ENCODE measurements at regions not wholly inside any gene's neighbourhood (a gene's known extent, or its start where the extent isn't known, plus 50 kb on each side); places are given as distances from the start of the nearest gene placed in this dataset.

GRCh38 chr15:62929000-62929357, 113.6 kb upstream of the TPM1 start:
- H3K27ac ChIP-seq (ENCODE audit: low read length) = no peak overlapping the region
- H3K27me3 ChIP-seq (ENCODE audit: insufficient read depth, low read depth, low read length) = no peaks in the 10 kb centered on the region
- no peaks in the 10 kb centered on the region for H4K20me1 ChIP-seq (ENCODE audit: insufficient read depth)
- H3K9me2 ChIP-seq (ENCODE audit: insufficient read depth, low read length) = no peaks in the 10 kb centered on the region
- no peaks in the 10 kb centered on the region for H3F3A ChIP-seq (ENCODE audit: insufficient read depth, low read length, poor library complexity, severe bottlenecking)
- no peaks in the 10 kb centered on the region for H3K79me2 ChIP-seq (replicated peaks; ENCODE audit: insufficient read depth, low read length)
- no peak overlapping the region for H3K9ac ChIP-seq (ENCODE audit: low read length)
- no peaks in the 10 kb centered on the region for H3K36me3 ChIP-seq (ENCODE audit: insufficient read depth, low read length)
- H3K9me3 ChIP-seq (ENCODE audit: low read length) = no peaks in the 10 kb centered on the region
- no peak overlapping the region for H2AFZ ChIP-seq (ENCODE audit: low read depth, low read length)
- H3K4me3 ChIP-seq (ENCODE audit: low read length) = no peak overlapping the region
- H3K4me2 ChIP-seq (ENCODE audit: low read length) = no peak overlapping the region
- TF ChIP-seq SMC3 (conservative IDR thresholded peaks at IDR 0.05; ENCODE audit: poor library complexity) (no peak), POLR2AphosphoS5 (IDR thresholded peaks at IDR 0.05) (no peak), REST (IDR thresholded peaks at IDR 0.05; ENCODE audit: borderline replicate concordance) (no peak), EP300 (conservative IDR thresholded peaks at IDR 0.05; ENCODE audit: poor library complexity, severe bottlenecking) (no peak), CTCF (IDR thresholded peaks at IDR 0.05; ENCODE audit: poor library complexity, severe bottlenecking) (no peak), RAD21 (conservative IDR thresholded peaks at IDR 0.05) (no peak), TAF1 (IDR thresholded peaks at IDR 0.05; ENCODE audit: low read depth) (no peak), MXI1 (conservative IDR thresholded peaks at IDR 0.05; ENCODE audit: poor library complexity, severe bottlenecking) (no peak), EZH2 (IDR thresholded peaks at IDR 0.05; ENCODE audit: borderline replicate concordance, insufficient read depth, low read length, poor library complexity, severe bottlenecking) (no peak)

- Histone ChIP-seq H3K4me3 (ENCODE audit: low read length) (no peak overlapping the region), H3K36me3 (ENCODE audit: insufficient read depth, low read length) (no peaks in the 10 kb centered on the region), H3K27me3 (ENCODE audit: insufficient read depth, low read depth, low read length) (no peaks in the 10 kb centered on the region), H2AFZ (ENCODE audit: low read depth, low read length) (no peak overlapping the region), H3K9me2 (ENCODE audit: insufficient read depth, low read length) (no peaks in the 10 kb centered on the region), H3K9ac (ENCODE audit: low read length) (no peak overlapping the region), H3K27ac (ENCODE audit: low read length) (no peak overlapping the region), H3K9me3 (ENCODE audit: low read length) (no peaks in the 10 kb centered on the region), H4K20me1 (ENCODE audit: insufficient read depth) (no peaks in the 10 kb centered on the region), H3K79me2 (replicated peaks; ENCODE audit: insufficient read depth, low read length) (no peaks in the 10 kb centered on the region), H3F3A (ENCODE audit: insufficient read depth, low read length, poor library complexity, severe bottlenecking) (no peaks in the 10 kb centered on the region), H3K4me2 (ENCODE audit: low read length) (no peak overlapping the region)
- TF ChIP-seq EZH2 (IDR thresholded peaks at IDR 0.05; ENCODE audit: borderline replicate concordance, insufficient read depth, low read length, poor library complexity, severe bottlenecking) (no peak), SMC3 (conservative IDR thresholded peaks at IDR 0.05; ENCODE audit: poor library complexity) (no peak), TAF1 (IDR thresholded peaks at IDR 0.05; ENCODE audit: low read depth) (no peak), REST (IDR thresholded peaks at IDR 0.05; ENCODE audit: borderline replicate concordance) (no peak), EP300 (conservative IDR thresholded peaks at IDR 0.05; ENCODE audit: poor library complexity, severe bottlenecking) (no peak), POLR2AphosphoS5 (IDR thresholded peaks at IDR 0.05) (no peak), RAD21 (conservative IDR thresholded peaks at IDR 0.05) (no peak), CTCF (IDR thresholded peaks at IDR 0.05; ENCODE audit: poor library complexity, severe bottlenecking) (no peak), MXI1 (conservative IDR thresholded peaks at IDR 0.05; ENCODE audit: poor library complexity, severe bottlenecking) (no peak)
Observed at GRCh38 chr15:62931650-62932049, 110.9 kb upstream of the TPM1 start.
